ENCODE measurements at regions not wholly inside any gene's neighbourhood (a gene's known extent, or its start where the extent isn't known, plus 50 kb on each side); places are given as distances from the start of the nearest gene placed in this dataset.

DNA sequence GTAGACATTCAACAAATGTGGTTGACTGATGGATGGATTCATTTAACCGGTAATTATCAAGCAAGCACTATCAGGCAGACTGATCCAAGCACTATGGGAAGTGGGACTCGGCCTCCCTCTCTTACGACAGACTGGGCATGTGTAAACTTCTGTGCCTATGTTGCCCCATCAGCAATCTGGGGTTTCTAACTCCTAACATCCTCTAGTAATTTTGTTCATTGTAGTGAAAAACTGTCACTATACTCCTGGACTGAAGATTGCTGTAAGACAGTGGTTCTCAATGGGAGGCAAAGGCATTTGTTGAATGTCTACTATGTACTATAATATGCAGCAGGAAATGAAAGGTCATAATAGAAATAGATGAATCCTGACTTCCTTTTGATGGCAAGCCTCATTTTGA, 51.2 kb upstream of the CREB1 start:
- Histone ChIP-seq H2AFZ (ENCODE audit: low read depth) (no peak overlapping the region), H3K4me2 (no peak overlapping the region), H4K20me1 (ENCODE audit: insufficient read depth) (no peaks in the 10 kb centered on the region), H3F3A (replicated peaks; ENCODE audit: insufficient read depth) (peaks cover 6% of the 10 kb centered on the region), H3K9ac (no peak overlapping the region), H3K79me2 (ENCODE audit: insufficient read depth) (no peaks in the 10 kb centered on the region), H3K9me3 (no peaks in the 10 kb centered on the region), H3K4me3 (ENCODE audit: low read depth in 2 of 2, low read length in 1 of 2) (no peak overlapping the region), H3K36me3 (replicated peaks in 1 of 2; ENCODE audit: control insufficient read depth in 1 of 2, insufficient read depth in 2 of 2, low read length in 1 of 2) (no peaks in the 10 kb centered on the region), H3K27me3 (ENCODE audit: insufficient read depth) (no peaks in the 10 kb centered on the region), H3K27ac (ENCODE audit: low read depth in 2 of 2, low read length in 1 of 2) (no peak overlapping the region), H3K9me2 (no peaks in the 10 kb centered on the region), H3K4me1 (ENCODE audit: control insufficient read depth in 1 of 2, insufficient read depth in 2 of 2, low read depth in 1 of 2, low read length in 1 of 2) (peaks cover 4 to 10% of the 10 kb centered on the region in 2 experiments; a peak in 3 of 4 replicates)
- 95% methylated on average over 3 of the region's 3 CpGs for WGBS (ENCODE audit: low lambda C conversion rate)
- TF ChIP-seq MEF2A (IDR thresholded peaks at IDR 0.05; ENCODE audit: borderline replicate concordance, low read depth), result no peak
- no peak for TF ChIP-seq EP300 (IDR thresholded peaks at IDR 0.05; ENCODE audit: borderline replicate concordance in 1 of 2, low read depth in 1 of 2, low read length in 1 of 2)
- TF ChIP-seq RXRA (IDR thresholded peaks at IDR 0.05; ENCODE audit: borderline replicate concordance, low read depth), result no peak
- no peak for TF ChIP-seq RCOR1 (IDR thresholded peaks at IDR 0.05; ENCODE audit: low read length)
- TF ChIP-seq MXI1 (IDR thresholded peaks at IDR 0.05; ENCODE audit: low read depth, low read length), result no peak
- no peak for TF ChIP-seq TAF1 (IDR thresholded peaks at IDR 0.05; ENCODE audit: borderline replicate concordance, low read depth, low read length)
- TF ChIP-seq NFIC (IDR thresholded peaks at IDR 0.05; ENCODE audit: borderline replicate concordance), result no peak
- TF ChIP-seq GATA2 (CRISPR knock-in tag; IDR thresholded peaks at IDR 0.05), result no peak
- TF ChIP-seq NRF1 (IDR thresholded peaks at IDR 0.05; ENCODE audit: low read depth, low read length), result no peak
- TF ChIP-seq, protein P1, sequence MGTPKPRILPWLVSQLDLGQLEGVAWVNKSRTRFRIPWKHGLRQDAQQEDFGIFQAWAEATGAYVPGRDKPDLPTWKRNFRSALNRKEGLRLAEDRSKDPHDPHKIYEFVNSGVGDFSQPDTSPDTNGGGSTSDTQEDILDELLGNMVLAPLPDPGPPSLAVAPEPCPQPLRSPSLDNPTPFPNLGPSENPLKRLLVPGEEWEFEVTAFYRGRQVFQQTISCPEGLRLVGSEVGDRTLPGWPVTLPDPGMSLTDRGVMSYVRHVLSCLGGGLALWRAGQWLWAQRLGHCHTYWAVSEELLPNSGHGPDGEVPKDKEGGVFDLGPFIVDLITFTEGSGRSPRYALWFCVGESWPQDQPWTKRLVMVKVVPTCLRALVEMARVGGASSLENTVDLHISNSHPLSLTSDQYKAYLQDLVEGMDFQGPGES (IDR thresholded peaks at IDR 0.05; ENCODE audit: low read depth, low read length), result no peak
- TF ChIP-seq FOXJ3 (CRISPR knock-in tag; IDR thresholded peaks at IDR 0.05), result no peak
- TF ChIP-seq, protein P2, sequence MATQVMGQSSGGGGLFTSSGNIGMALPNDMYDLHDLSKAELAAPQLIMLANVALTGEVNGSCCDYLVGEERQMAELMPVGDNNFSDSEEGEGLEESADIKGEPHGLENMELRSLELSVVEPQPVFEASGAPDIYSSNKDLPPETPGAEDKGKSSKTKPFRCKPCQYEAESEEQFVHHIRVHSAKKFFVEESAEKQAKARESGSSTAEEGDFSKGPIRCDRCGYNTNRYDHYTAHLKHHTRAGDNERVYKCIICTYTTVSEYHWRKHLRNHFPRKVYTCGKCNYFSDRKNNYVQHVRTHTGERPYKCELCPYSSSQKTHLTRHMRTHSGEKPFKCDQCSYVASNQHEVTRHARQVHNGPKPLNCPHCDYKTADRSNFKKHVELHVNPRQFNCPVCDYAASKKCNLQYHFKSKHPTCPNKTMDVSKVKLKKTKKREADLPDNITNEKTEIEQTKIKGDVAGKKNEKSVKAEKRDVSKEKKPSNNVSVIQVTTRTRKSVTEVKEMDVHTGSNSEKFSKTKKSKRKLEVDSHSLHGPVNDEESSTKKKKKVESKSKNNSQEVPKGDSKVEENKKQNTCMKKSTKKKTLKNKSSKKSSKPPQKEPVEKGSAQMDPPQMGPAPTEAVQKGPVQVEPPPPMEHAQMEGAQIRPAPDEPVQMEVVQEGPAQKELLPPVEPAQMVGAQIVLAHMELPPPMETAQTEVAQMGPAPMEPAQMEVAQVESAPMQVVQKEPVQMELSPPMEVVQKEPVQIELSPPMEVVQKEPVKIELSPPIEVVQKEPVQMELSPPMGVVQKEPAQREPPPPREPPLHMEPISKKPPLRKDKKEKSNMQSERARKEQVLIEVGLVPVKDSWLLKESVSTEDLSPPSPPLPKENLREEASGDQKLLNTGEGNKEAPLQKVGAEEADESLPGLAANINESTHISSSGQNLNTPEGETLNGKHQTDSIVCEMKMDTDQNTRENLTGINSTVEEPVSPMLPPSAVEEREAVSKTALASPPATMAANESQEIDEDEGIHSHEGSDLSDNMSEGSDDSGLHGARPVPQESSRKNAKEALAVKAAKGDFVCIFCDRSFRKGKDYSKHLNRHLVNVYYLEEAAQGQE (IDR thresholded peaks at IDR 0.05; ENCODE audit: low read depth, low read length), result no peak
- TF ChIP-seq JUND (IDR thresholded peaks at IDR 0.05), result no peak
- TF ChIP-seq, protein P3, sequence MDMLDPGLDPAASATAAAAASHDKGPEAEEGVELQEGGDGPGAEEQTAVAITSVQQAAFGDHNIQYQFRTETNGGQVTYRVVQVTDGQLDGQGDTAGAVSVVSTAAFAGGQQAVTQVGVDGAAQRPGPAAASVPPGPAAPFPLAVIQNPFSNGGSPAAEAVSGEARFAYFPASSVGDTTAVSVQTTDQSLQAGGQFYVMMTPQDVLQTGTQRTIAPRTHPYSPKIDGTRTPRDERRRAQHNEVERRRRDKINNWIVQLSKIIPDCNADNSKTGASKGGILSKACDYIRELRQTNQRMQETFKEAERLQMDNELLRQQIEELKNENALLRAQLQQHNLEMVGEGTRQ (IDR thresholded peaks at IDR 0.05; ENCODE audit: borderline replicate concordance, low read depth, low read length), result no peak
- TF ChIP-seq SIN3A (IDR thresholded peaks at IDR 0.05; ENCODE audit: borderline replicate concordance, low read depth, low read length), result no peak
- TF ChIP-seq POLR2AphosphoS5 (IDR thresholded peaks at IDR 0.05; ENCODE audit: low read depth, low read length), result no peak
- DNase-seq, result no peak
- ChIA-PET POLR2A (no interaction called here), CTCF (no interaction called here)
